OCI-M1 (cell line): ENCODE measurements at regions not wholly inside any gene's neighbourhood (a gene's known extent, or its start where the extent isn't known, plus 50 kb on each side); places are given as distances from the start of the nearest gene placed in this dataset.
A peak's percentile ranks its signal among the peaks of the same experiment; 100 is the strongest.

Source experiments
- DNase-seq: peaks from one replicate; lab custom pipeline; 2025; lab: John Stamatoyannopoulos, UW

- no peak for DNase-seq
These were observed 439.2 kb downstream of the SETBP1 start for GRCh38 chr18:45119876-45120275.

GRCh38 chr18:45121146-45121545 is 440.5 kb downstream of the SETBP1 start:
- DNase-seq: no peak

GRCh38 chr18:45122506-45122905 is 441.8 kb downstream of the SETBP1 start:
- no peak for DNase-seq

GRCh38 chr18:45127405-45127804 is 446.7 kb downstream of the SETBP1 start:
- no peak for DNase-seq

- DNase-seq: no peak
These were observed 452.6 kb downstream of the SETBP1 start for GRCh38 chr18:45133276-45133675.

GRCh38 chr18:45136381-45137086 is 455.8 kb downstream of the SETBP1 start:
- DNase-seq: no peak

- no peak for DNase-seq
These were observed 456.4 kb downstream of the SETBP1 start for GRCh38 chr18:45137087-45137419.

GRCh38 chr18:45139478-45139877 is 458.8 kb downstream of the SETBP1 start:
- no peak for DNase-seq

GRCh38 chr18:45142868-45143267 is 462.2 kb downstream of the SETBP1 start:
- no peak for DNase-seq

GRCh38 chr18:45149712-45150111 is 465.6 kb upstream of the SLC14A2 start:
- no peak for DNase-seq

- no peak for DNase-seq
These were observed 463.6 kb upstream of the SLC14A2 start for GRCh38 chr18:45151645-45152044.

- DNase-seq: no peak
These were observed 459.8 kb upstream of the SLC14A2 start for GRCh38 chr18:45155526-45155925.

- DNase-seq: no peak
These were observed 458.3 kb upstream of the SLC14A2 start for GRCh38 chr18:45156946-45157345.

GRCh38 chr18:45157576-45157975 is 457.7 kb upstream of the SLC14A2 start:
- DNase-seq: no peak

- peak; percentile 58 for DNase-seq
These were observed 453.4 kb upstream of the SLC14A2 start for GRCh38 chr18:45161850-45162249.

GRCh38 chr18:45163871-45164270 is 451.4 kb upstream of the SLC14A2 start:
- DNase-seq: no peak

GRCh38 chr18:45164551-45164950 is 450.7 kb upstream of the SLC14A2 start:
- DNase-seq: no peak

GRCh38 chr18:45165176-45165713 is 450.0 kb upstream of the SLC14A2 start:
- no peak for DNase-seq

- DNase-seq: no peak
These were observed 449.4 kb upstream of the SLC14A2 start for GRCh38 chr18:45165871-45166270.

- no peak for DNase-seq
These were observed 448.9 kb upstream of the SLC14A2 start for GRCh38 chr18:45166341-45166835.

GRCh38 chr18:45166836-45167551 is 448.3 kb upstream of the SLC14A2 start:
- DNase-seq: no peak

GRCh38 chr18:45167631-45168280 is 447.5 kb upstream of the SLC14A2 start:
- DNase-seq: no peak
